Endothelial cell of umbilical vein (primary cell): ENCODE measurements at regions not wholly inside any gene's neighbourhood (a gene's known extent, or its start where the extent isn't known, plus 50 kb on each side); places are given as distances from the start of the nearest gene placed in this dataset.
A peak's percentile ranks its signal among the peaks of the same experiment; 100 is the strongest.

Source experiments
- BruUV-seq: library from RNA; stranded (reverse); fragments of 400-500 nt; replicated peaks from 2 replicates; lab custom pipeline; 2021; lab: Mats Ljungman, UMichigan
- CTCF ChIA-PET: fragments of 300-600, 350-600 bp; sonication (Branson Sonifier 250); formaldehyde crosslinking; loops from one replicate; lab custom pipeline; 2021; ENCODE audit warnings: antibody characterized with exemption, inconsistent platforms; lab: Charles Lee
- POLR2A ChIA-PET: fragments of 300-600, 350-600 bp; sonication (Branson Sonifier 250); formaldehyde crosslinking; loops from one replicate; lab custom pipeline; 2021; ENCODE audit warnings: antibody characterized with exemption, inconsistent platforms; lab: Charles Lee
- DNase-seq: peaks from one replicate; pipeline ENCODE4 v3.0.0-alpha.2; 2011; ENCODE audit warnings: low read depth, low spot score
- FAIRE-seq: peaks from 2 replicates; lab custom pipeline; 2011; peaks lifted over from hg19 to GRCh38; lab: Jason Lieb, UNC
- H2AFZ ChIP-seq: 2 replicates; pipeline ENCODE4 v1.6.0; 2012; ENCODE audit warnings: low read depth, low read length, control low read depth, inconsistent platforms
- H3K27ac ChIP-seq: 2 replicates; pipeline ENCODE4 v1.5.1; 2011; ENCODE audit warnings: low read depth, mild to moderate bottlenecking, control low read depth, low read length, moderate library complexity; ENCODE audit not compliant: insufficient read depth
- H3K27me3 ChIP-seq, 2 experiments: 2 replicates each; pipeline versions ENCODE4 v1.6.0 to v1.6.1; 2011; ENCODE audit warnings: low read length in 2 of 2, mixed read lengths in 1 of 2; ENCODE audit not compliant: control insufficient read depth in 2 of 2, insufficient read depth in 2 of 2
- H3K36me3 ChIP-seq, 2 experiments: 2 replicates in 1 of 2; 3 replicates in 1 of 2; pipeline ENCODE4 v1.5.1; 2011; ENCODE audit warnings: low read length in 2 of 2, mild to moderate bottlenecking in 1 of 2, moderate library complexity in 1 of 2; ENCODE audit not compliant: control insufficient read depth in 2 of 2, insufficient read depth in 2 of 2; ENCODE audit errors: extremely low read depth in 1 of 2
- H3K4me1 ChIP-seq: 3 replicates; pipeline ENCODE4 v1.5.1; 2011; ENCODE audit warnings: mild to moderate bottlenecking, low read length; ENCODE audit not compliant: control insufficient read depth, insufficient read depth; ENCODE audit errors: extremely low read depth
- H3K4me2 ChIP-seq: 2 replicates; pipeline ENCODE4 v1.6.1; 2011; ENCODE audit warnings: low read length, control low read depth, mixed read lengths; ENCODE audit not compliant: insufficient read depth
- H3K4me3 ChIP-seq, 3 experiments: fragments of 200-600 bp in 1 of 3; sonication (generic), shearing (Covaris generic) in 1 of 3; replicated peaks in 1 of 3; 2 replicates each; pipeline ENCODE4 v1.5.1; 2011 to 2016; ENCODE audit warnings: control low read depth in 3 of 3, low read length in 3 of 3, mild to moderate bottlenecking in 2 of 3, inconsistent platforms in 1 of 3, low read depth in 1 of 3, moderate library complexity in 1 of 3; ENCODE audit not compliant: insufficient read depth in 1 of 3
- H3K79me2 ChIP-seq: 2 replicates; pipeline ENCODE4 v1.6.0; 2012; ENCODE audit warnings: low read length, inconsistent platforms; ENCODE audit not compliant: control insufficient read depth, insufficient read depth
- H3K9ac ChIP-seq: replicated peaks from 2 replicates; pipeline ENCODE3; 2011; ENCODE audit warnings: low read length, control low read depth; ENCODE audit not compliant: insufficient read depth; ENCODE audit errors: extremely low read depth
- H3K9me1 ChIP-seq: replicated peaks from 3 replicates; pipeline ENCODE4 v1.6.0; 2011; ENCODE audit warnings: mild to moderate bottlenecking, low read length; ENCODE audit not compliant: control insufficient read depth, insufficient read depth; ENCODE audit errors: extremely low read depth
- H3K9me3 ChIP-seq: replicated peaks from 2 replicates; pipeline ENCODE4 v1.5.1; 2012; ENCODE audit warnings: low read length, inconsistent platforms; ENCODE audit not compliant: control insufficient read depth, insufficient read depth
- H4K20me1 ChIP-seq: replicated peaks from 2 replicates; pipeline ENCODE3; 2011; ENCODE audit warnings: mild to moderate bottlenecking, low read length; ENCODE audit not compliant: control insufficient read depth, insufficient read depth; ENCODE audit errors: extremely low read depth
- FOS ChIP-seq: IDR thresholded peaks from 2 replicates; pipeline ENCODE4 v1.6.1; 2011; ENCODE audit warnings: mild to moderate bottlenecking, low read length, moderate library complexity, borderline replicate concordance; ENCODE audit not compliant: insufficient read depth
- JUN ChIP-seq: IDR thresholded peaks from 2 replicates; pipeline ENCODE4 v1.6.1; 2011; ENCODE audit warnings: borderline replicate concordance, low read depth; ENCODE audit not compliant: insufficient read length, insufficient read depth
- POLR2A ChIP-seq: IDR thresholded peaks from 2 replicates; pipeline ENCODE4 v1.6.1; 2012; ENCODE audit warnings: low read depth, mild to moderate bottlenecking, control low read depth, low read length
- dilution Hi-C: fragments of 300-500 bp; cut with MboI; formaldehyde crosslinking; loops from one replicate; pipeline ENCODE4 v1.15.0; 2019; ENCODE audit warnings: low sequenced_read_pairs; ENCODE audit not compliant: extremely low pct_ligation_motif_present
- intact Hi-C: fragments of 100-400 bp; cut with micrococcal nuclease; formaldehyde crosslinking; loops from one replicate; pipeline ENCODE4 v1.10.0; 2022

GRCh38 chr11:26087120-26087935 is 244.6 kb upstream of the ANO3 start:
- CTCF ChIA-PET: interaction anchor here (0.7 to 2.1 kb wide), 2 partner anchors 8 to 18 kb away, joined by 3 to 7 read pairs; no protein-coding TSS in a partner anchor
- no peak for TF ChIP-seq FOS
- Histone ChIP-seq H3K9ac (no peak overlapping the region), H3K27me3 (no peaks in the 10 kb centered on the region), H2AFZ (no peak overlapping the region), H3K27ac (no peak overlapping the region), H3K36me3 (no peaks in the 10 kb centered on the region), H4K20me1 (no peaks in the 10 kb centered on the region), H3K9me1 (no peaks in the 10 kb centered on the region), H3K79me2 (no peaks in the 10 kb centered on the region), H3K4me2 (no peak overlapping the region), H3K4me1 (no peaks in the 10 kb centered on the region), H3K9me3 (no peaks in the 10 kb centered on the region), H3K4me3 (no peak overlapping the region)
- dilution Hi-C loops (no loop called here), intact Hi-C loops (no loop called here)
- POLR2A ChIA-PET: no interaction called here
- no TSS peak for BruUV-seq
- FAIRE-seq (no peak), DNase-seq (no peak)

- no TSS peak for BruUV-seq
- Histone ChIP-seq H3K36me3 (no peaks in the 10 kb centered on the region), H3K4me1 (no peaks in the 10 kb centered on the region), H3K79me2 (no peaks in the 10 kb centered on the region), H3K9me1 (no peaks in the 10 kb centered on the region), H3K4me3 (no peak overlapping the region), H3K9me3 (no peaks in the 10 kb centered on the region), H2AFZ (no peak overlapping the region), H3K27ac (no peak overlapping the region), H3K9ac (no peak overlapping the region), H3K27me3 (no peaks in the 10 kb centered on the region), H4K20me1 (no peaks in the 10 kb centered on the region), H3K4me2 (no peak overlapping the region)
- TF ChIP-seq POLR2A (no peak), JUN (peak; percentile 10)
- POLR2A ChIA-PET: no interaction called here
- DNase-seq (peak; percentile 68), FAIRE-seq (peak; percentile 26)
- CTCF ChIA-PET: no interaction called here
- dilution Hi-C loops (no loop called here), intact Hi-C loops (no loop called here)
These were observed 243.5 kb upstream of the ANO3 start for GRCh38 chr11:26088391-26088790.
